Ishikawa (cell line): ENCODE measurements at regions not wholly inside any gene's neighbourhood (a gene's known extent, or its start where the extent isn't known, plus 50 kb on each side); places are given as distances from the start of the nearest gene placed in this dataset.

Experiments
- CEBPB ChIP-seq: IDR thresholded peaks from 2 replicates; pipeline ENCODE4 v1.6.1; 2012
- CREB1 ChIP-seq: IDR thresholded peaks from 2 replicates; pipeline ENCODE4 v1.6.1; 2012; ENCODE audit warnings: low read depth
- EP300 ChIP-seq: IDR thresholded peaks from 2 replicates; pipeline ENCODE4 v1.6.1; 2012; ENCODE audit warnings: borderline replicate concordance
- TCF12 ChIP-seq: IDR thresholded peaks from 2 replicates; pipeline ENCODE4 v1.6.1; 2012; ENCODE audit warnings: low read depth
- YY1 ChIP-seq: IDR thresholded peaks from 2 replicates; pipeline ENCODE4 v1.6.1; 2012; ENCODE audit warnings: low read depth
- TF ChIP-seq, protein P1 (sequence below): IDR thresholded peaks from 2 replicates; pipeline ENCODE4 v1.6.1; 2012
- TF ChIP-seq, protein P2 (sequence below): IDR thresholded peaks from 2 replicates; pipeline ENCODE4 v1.6.1; 2012; ENCODE audit warnings: low read depth, mild to moderate bottlenecking
- TF ChIP-seq, protein P3 (sequence below): IDR thresholded peaks from 2 replicates; pipeline ENCODE4 v1.6.1; 2012

DNA sequence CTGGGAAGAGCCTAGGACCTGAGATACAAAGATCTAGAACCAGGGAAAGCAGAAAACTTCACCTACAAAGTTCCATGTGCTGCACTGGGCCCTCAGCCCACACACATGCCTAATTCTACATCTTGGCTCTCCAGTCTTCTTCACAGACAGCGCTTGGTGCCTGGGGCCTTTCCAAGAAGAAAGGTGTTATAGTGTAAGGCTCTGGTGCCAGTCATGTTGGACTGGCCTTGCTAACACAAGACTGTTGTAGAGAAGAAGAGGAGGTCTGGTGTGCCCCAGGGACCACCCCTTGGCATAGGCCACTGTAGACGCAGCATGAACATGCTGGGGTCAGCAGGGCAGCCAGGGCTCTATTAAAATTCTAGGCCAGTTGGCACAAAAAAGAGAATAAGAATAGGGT, 226.2 kb upstream of the CTNNB1 start:
- no peak for TF ChIP-seq YY1
- no peak for TF ChIP-seq TCF12
- TF ChIP-seq, protein P1, sequence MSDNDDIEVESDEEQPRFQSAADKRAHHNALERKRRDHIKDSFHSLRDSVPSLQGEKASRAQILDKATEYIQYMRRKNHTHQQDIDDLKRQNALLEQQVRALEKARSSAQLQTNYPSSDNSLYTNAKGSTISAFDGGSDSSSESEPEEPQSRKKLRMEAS, result no peak
- TF ChIP-seq, protein P2, sequence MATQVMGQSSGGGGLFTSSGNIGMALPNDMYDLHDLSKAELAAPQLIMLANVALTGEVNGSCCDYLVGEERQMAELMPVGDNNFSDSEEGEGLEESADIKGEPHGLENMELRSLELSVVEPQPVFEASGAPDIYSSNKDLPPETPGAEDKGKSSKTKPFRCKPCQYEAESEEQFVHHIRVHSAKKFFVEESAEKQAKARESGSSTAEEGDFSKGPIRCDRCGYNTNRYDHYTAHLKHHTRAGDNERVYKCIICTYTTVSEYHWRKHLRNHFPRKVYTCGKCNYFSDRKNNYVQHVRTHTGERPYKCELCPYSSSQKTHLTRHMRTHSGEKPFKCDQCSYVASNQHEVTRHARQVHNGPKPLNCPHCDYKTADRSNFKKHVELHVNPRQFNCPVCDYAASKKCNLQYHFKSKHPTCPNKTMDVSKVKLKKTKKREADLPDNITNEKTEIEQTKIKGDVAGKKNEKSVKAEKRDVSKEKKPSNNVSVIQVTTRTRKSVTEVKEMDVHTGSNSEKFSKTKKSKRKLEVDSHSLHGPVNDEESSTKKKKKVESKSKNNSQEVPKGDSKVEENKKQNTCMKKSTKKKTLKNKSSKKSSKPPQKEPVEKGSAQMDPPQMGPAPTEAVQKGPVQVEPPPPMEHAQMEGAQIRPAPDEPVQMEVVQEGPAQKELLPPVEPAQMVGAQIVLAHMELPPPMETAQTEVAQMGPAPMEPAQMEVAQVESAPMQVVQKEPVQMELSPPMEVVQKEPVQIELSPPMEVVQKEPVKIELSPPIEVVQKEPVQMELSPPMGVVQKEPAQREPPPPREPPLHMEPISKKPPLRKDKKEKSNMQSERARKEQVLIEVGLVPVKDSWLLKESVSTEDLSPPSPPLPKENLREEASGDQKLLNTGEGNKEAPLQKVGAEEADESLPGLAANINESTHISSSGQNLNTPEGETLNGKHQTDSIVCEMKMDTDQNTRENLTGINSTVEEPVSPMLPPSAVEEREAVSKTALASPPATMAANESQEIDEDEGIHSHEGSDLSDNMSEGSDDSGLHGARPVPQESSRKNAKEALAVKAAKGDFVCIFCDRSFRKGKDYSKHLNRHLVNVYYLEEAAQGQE, result no peak
- no peak for TF ChIP-seq EP300
- TF ChIP-seq CEBPB, result no peak
- TF ChIP-seq, protein P3, sequence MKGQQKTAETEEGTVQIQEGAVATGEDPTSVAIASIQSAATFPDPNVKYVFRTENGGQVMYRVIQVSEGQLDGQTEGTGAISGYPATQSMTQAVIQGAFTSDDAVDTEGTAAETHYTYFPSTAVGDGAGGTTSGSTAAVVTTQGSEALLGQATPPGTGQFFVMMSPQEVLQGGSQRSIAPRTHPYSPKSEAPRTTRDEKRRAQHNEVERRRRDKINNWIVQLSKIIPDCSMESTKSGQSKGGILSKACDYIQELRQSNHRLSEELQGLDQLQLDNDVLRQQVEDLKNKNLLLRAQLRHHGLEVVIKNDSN, result no peak
- TF ChIP-seq CREB1, result no peak
